ENCODE measurements at regions not wholly inside any gene's neighbourhood (a gene's known extent, or its start where the extent isn't known, plus 50 kb on each side); places are given as distances from the start of the nearest gene placed in this dataset.

DNA sequence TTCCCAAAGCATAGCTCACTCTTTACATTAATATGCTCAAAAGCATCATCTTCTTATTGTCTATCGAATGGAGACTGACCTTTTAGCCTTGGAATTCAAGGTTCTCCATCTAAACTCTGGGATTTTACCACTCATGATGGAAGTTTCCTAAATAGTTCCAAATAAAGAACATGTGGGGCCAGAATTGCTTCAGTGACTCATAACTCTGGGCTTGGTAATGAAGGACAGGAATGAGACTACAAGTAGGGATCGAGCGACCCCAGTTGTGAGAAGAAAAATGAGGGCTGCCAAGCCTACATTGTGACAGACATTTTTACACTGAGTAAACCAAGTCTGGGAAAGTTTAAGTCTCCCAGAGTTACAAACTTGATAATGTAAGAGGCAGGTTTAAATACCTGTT is 269.9 kb downstream of the CBLL2 start:
- no peaks in the 10 kb centered on the region for H3K36me3 ChIP-seq
- intact Hi-C loops (cut with DNase I): no loop called here

DNA sequence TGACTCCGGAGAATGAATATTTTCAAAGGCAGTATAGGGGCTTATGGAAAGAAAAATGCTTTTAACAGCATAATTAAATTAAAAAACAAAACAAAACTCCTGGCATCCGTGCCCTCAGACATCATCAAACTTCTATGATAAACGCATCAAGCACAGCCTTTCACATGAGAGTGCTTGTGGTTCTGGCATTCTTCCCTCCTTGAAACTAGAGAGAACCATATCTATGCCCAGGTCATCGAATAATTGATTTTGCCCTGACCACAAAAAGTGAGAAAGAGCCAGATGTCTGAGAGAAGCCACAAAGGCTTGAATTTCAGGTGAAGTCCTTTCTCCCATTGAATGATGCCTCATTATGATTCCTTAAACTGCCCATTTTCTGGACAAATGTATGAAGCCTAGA is 286.8 kb downstream of the CBLL2 start:
- Histone ChIP-seq H3K9me3 (no peaks in the 10 kb centered on the region), H3K4me3 (no peak overlapping the region), H3K27me3 (no peaks in the 10 kb centered on the region), H3K36me3 (no peaks in the 10 kb centered on the region), H3K27ac (replicated peaks in 1 of 4) (no peak overlapping the region), H3K4me1 (no peaks in the 10 kb centered on the region)
- DNase-seq (ENCODE audit: extremely low spot score): no peak
- no peak for TF ChIP-seq EP300 (IDR thresholded peaks at IDR 0.05)
- WGBS: 74% methylated on average over 4 of the region's 4 CpGs
- intact Hi-C loops (cut with DNase I): loop anchor here (10.0 kb wide), 1 partner anchor 1005 kb away; no protein-coding TSS in a partner anchor

More for the DNA sequence above, 269.9 kb downstream of the CBLL2 start:
- H3K27ac ChIP-seq (replicated peaks in 1 of 4): no peak overlapping the region
- DNase-seq (ENCODE audit: extremely low spot score): no peak
- no peaks in the 10 kb centered on the region for H3K9me3 ChIP-seq
- no peak overlapping the region for H3K4me3 ChIP-seq
- H3K27me3 ChIP-seq: no peaks in the 10 kb centered on the region
- H3K4me1 ChIP-seq: no peaks in the 10 kb centered on the region
- TF ChIP-seq EP300 (IDR thresholded peaks at IDR 0.05): no peak
- TF ChIP-seq, protein P1, sequence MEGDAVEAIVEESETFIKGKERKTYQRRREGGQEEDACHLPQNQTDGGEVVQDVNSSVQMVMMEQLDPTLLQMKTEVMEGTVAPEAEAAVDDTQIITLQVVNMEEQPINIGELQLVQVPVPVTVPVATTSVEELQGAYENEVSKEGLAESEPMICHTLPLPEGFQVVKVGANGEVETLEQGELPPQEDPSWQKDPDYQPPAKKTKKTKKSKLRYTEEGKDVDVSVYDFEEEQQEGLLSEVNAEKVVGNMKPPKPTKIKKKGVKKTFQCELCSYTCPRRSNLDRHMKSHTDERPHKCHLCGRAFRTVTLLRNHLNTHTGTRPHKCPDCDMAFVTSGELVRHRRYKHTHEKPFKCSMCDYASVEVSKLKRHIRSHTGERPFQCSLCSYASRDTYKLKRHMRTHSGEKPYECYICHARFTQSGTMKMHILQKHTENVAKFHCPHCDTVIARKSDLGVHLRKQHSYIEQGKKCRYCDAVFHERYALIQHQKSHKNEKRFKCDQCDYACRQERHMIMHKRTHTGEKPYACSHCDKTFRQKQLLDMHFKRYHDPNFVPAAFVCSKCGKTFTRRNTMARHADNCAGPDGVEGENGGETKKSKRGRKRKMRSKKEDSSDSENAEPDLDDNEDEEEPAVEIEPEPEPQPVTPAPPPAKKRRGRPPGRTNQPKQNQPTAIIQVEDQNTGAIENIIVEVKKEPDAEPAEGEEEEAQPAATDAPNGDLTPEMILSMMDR (IDR thresholded peaks at IDR 0.05): no peak
- TF ChIP-seq POLR2AphosphoS5 (IDR thresholded peaks at IDR 0.05): no peak
- no peak for TF ChIP-seq POLR2A (IDR thresholded peaks at IDR 0.05; ENCODE audit: low read depth)
- WGBS: 79% methylated on average over 3 of the region's 3 CpGs

DNA sequence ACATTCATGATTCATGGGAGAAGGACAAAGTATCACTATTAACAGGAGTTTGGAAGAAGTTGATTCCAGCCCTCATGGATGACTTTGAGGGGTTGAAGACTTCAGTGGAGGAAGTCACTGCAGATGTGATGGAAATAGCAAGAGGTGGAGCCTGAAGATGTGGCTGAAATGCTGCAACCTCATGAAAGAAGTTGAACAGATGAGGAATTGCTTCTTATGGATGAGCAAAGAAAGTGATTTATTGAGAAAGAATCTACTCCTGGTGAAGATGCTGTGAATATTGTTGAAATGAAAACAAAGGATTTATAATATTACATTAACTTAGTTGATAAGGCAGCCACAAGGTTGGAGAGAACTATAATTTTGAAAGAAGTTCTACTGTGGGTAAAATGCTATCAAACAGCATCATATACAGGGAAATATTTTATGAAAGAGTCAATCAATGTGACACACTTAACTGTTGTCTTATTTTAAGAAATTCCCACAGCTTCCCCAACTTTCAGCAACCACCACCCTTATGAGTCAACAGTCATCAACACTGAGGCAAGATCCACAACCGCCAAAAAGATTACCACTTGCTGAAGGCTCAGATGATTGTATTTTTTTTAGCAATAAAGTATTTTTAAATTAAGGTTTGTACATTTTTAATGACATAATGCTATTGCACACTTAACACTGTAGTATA is 302.6 kb downstream of the CBLL2 start:
- Histone ChIP-seq H3K36me3 (no peaks in the 10 kb centered on the region), H3K9me3 (no peaks in the 10 kb centered on the region), H3K4me1 (no peaks in the 10 kb centered on the region), H3K4me3 (no peak overlapping the region), H3K27me3 (no peaks in the 10 kb centered on the region), H3K27ac (replicated peaks in 1 of 4) (no peak overlapping the region)
- 58% methylated on average over 1 of the region's 1 CpG for WGBS
- intact Hi-C loops (cut with DNase I): no loop called here
- no peak for DNase-seq (ENCODE audit: extremely low spot score)
- no peak for TF ChIP-seq POLR2AphosphoS5 (IDR thresholded peaks at IDR 0.05)
- no peak for TF ChIP-seq EP300 (IDR thresholded peaks at IDR 0.05)

GRCh38 chrX:22577181-22577580 is 304.5 kb downstream of the CBLL2 start:
- no peaks in the 10 kb centered on the region for H3K4me1 ChIP-seq
- 47% methylated on average over 3 of the region's 3 CpGs for WGBS
- no peaks in the 10 kb centered on the region for H3K27me3 ChIP-seq
- H3K27ac ChIP-seq (replicated peaks in 1 of 4): no peak overlapping the region
- H3K9me3 ChIP-seq: no peaks in the 10 kb centered on the region
- DNase-seq (ENCODE audit: extremely low spot score): no peak
- intact Hi-C loops (cut with DNase I): no loop called here
- TF ChIP-seq, protein P1 (IDR thresholded peaks at IDR 0.05): no peak
- TF ChIP-seq POLR2A (IDR thresholded peaks at IDR 0.05; ENCODE audit: low read depth) (no peak), EP300 (IDR thresholded peaks at IDR 0.05) (no peak), POLR2AphosphoS5 (IDR thresholded peaks at IDR 0.05) (no peak)
- no peak overlapping the region for H3K4me3 ChIP-seq
- no peaks in the 10 kb centered on the region for H3K36me3 ChIP-seq

DNA sequence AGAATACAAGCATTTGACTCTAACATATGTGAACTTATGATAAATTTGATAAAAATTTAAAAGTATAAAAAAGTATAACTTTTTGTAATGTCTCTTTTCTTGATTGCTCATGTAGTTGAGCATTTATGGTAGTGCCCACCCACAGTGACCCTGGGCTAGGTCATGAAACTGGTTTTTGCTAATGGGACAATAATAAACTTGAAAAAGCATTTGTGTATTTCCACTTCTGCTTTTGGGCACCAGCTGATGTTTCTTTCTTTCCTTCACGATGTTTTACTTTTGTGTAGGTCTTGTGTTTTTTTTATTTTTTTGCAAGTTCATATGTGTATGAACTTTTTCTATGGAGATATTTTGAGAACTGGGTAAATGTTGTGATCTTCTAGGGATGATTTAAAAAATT is 313.1 kb downstream of the CBLL2 start:
- intact Hi-C loops (cut with DNase I): no loop called here
- no peak overlapping the region for H3K27ac ChIP-seq (replicated peaks in 1 of 4)
- no peaks in the 10 kb centered on the region for H3K36me3 ChIP-seq
- H3K4me3 ChIP-seq: no peak overlapping the region
- no peak for DNase-seq (ENCODE audit: extremely low spot score)
- no peaks in the 10 kb centered on the region for H3K9me3 ChIP-seq
- 63% methylated on average over 1 of the region's 1 CpG for WGBS
- H3K27me3 ChIP-seq: no peaks in the 10 kb centered on the region
- TF ChIP-seq, protein P1 (IDR thresholded peaks at IDR 0.05): no peak
- TF ChIP-seq POLR2A (IDR thresholded peaks at IDR 0.05; ENCODE audit: low read depth) (no peak), POLR2AphosphoS5 (IDR thresholded peaks at IDR 0.05) (no peak), EP300 (IDR thresholded peaks at IDR 0.05) (no peak)
- no peaks in the 10 kb centered on the region for H3K4me1 ChIP-seq

GRCh38 chrX:22589845-22590244 is 317.1 kb downstream of the CBLL2 start:
- no peak overlapping the region for H3K27ac ChIP-seq (replicated peaks in 1 of 4)
- H3K4me1 ChIP-seq: no peaks in the 10 kb centered on the region
- no peaks in the 10 kb centered on the region for H3K36me3 ChIP-seq
- H3K27me3 ChIP-seq: no peaks in the 10 kb centered on the region
- intact Hi-C loops (cut with DNase I): no loop called here
- H3K9me3 ChIP-seq: no peaks in the 10 kb centered on the region
- TF ChIP-seq, protein P1 (IDR thresholded peaks at IDR 0.05): no peak
- TF ChIP-seq EP300 (IDR thresholded peaks at IDR 0.05) (no peak), POLR2AphosphoS5 (IDR thresholded peaks at IDR 0.05) (no peak), POLR2A (IDR thresholded peaks at IDR 0.05; ENCODE audit: low read depth) (no peak)
- DNase-seq (ENCODE audit: extremely low spot score): no peak
- WGBS: 81% methylated on average over 2 of the region's 2 CpGs
- no peak overlapping the region for H3K4me3 ChIP-seq

Measured in esophagus muscularis mucosa (tissue), 4 donors.